Activated CD4-positive, alpha-beta T cell treated with anti-CD3 and anti-CD28 coated beads, Interleukin-2, amount 50 U/mL, for 1 hour (primary cell): ENCODE measurements at regions not wholly inside any gene's neighbourhood (a gene's known extent, or its start where the extent isn't known, plus 50 kb on each side); places are given as distances from the start of the nearest gene placed in this dataset.
A peak's percentile ranks its signal among the peaks of the same experiment; 100 is the strongest.
"Not testable (repeated sequence)": the region's sequence is repeated elsewhere in the genome, so short reads cannot be mapped to it uniquely, and the experiment has no call there.

Experiments
- DNase-seq: peaks from one replicate; pipeline ENCODE4 v3.0.0-alpha.2; 2020

DNA sequence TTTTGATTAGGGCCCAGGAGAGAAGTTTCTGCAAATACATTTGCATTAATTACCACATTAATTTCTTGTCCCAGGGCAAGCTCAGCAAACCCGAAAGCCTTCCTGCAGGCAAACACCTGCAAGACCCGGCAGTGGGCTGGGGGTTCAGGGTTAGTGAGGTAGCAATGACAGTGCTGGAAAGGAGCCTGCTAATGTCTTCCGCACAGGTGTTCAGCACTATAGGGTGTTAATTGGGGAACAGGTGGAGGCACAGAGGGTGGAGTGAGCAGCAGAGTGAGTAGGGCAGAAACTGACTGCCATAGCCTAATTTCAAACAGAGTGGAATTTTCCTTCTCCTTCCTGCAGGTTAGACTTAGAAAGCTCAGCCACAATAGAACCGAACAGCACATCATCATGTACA, 50.9 kb upstream of the UBASH3B start:
- no peak for DNase-seq

DNA sequence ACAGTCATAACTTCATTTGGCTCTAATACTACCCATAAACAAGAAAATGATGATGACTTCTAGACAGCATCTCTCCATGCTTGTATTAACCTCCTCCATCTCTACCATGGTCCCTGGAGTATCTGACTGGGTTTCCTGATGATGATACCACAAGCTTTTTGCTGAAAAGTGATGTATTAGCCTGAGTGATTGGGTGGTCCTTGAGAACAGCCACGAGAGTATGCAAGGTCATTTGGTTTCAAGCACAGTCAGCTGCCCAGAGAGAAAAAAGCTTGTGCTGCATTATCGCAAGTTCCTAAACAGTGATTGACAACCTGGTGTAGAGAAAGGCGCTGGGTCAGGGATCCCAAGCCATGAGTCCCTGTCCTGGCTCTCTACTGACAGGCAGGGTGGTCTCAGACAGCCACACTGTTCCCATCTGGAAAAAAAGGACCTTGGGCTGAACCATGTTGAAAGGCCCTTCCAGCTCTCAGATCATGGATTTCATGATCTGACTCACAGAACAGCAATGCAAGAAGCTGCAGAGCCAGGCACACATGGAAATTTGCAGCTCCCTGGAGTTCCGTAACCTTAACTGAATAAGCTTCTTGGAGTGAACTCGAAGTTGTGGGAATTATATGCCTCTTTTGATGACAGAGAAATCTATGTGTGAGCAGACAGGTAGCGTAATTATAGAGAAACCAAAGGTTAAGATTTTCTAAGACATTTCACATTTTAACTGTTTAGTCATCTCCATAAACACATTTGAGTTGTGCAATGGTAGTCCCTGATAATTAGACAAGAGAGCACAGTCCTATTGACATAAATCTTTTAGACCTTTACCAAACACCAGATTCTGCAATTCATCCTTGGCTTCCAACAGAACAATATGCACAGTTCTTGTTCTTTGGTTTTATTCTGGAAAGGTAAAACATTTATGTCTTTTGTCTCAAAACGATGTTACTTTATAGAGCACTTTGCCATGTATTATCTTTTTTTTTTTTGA, 54.1 kb upstream of the UBASH3B start:
- no peak for DNase-seq

DNA sequence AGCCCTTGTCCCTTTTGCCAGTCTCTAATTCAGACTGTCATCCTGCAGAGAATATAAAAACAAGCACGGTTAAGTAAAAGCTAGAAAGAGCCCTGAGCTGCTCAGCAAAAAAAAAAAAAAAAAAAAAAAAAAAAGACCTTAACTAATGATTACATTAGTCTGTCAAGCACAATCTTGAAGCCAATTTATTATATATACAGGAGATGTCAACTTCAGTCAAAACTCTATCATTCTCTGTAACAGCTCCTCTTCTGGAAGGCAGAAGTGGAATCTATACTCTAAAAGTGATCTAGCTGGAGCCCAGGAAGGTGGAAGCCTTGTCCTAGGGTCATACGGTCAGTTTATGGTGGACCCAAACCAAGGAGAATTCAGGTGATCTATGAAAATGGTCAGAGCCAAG, 55.2 kb upstream of the UBASH3B start:
- DNase-seq: no peak

DNA sequence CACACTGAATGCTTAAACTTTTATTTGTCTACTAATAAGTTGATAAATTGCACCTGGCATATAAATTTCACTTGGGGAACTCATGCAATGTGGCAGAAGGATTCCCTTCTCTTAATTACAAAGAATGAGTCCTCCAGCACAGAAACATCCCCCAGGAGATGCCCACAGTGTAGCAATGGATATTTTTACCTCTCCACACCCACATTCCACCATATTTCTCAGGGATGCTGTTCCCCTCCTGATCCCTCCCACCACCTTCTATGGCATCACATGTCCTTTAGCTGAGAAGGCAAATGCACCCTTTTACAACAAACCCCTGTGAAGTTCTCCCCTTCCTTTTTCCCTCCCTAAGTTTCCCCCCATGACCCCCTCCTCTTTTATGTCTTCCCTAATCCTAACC, 56.1 kb upstream of the UBASH3B start:
- no peak for DNase-seq

DNA sequence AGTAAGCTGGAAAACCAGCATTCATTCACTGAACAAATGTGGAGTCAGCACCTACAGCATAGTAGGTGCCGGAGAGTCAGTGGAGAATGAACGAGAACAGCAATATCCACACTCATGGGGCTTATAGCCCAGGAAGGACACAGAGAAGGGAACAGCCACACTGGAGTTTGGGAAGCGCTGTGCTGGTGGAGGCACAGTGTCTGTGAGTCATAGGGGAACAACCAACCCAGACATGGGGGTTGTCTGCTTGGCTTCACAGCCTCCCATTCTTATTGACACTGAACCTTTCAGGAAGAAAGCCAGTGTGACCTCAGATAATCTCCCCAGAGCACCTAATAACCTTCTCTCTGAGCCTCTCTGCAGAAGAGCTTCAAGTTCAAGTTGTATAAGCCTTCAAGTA, 56.6 kb upstream of the UBASH3B start:
- DNase-seq: no peak

DNA sequence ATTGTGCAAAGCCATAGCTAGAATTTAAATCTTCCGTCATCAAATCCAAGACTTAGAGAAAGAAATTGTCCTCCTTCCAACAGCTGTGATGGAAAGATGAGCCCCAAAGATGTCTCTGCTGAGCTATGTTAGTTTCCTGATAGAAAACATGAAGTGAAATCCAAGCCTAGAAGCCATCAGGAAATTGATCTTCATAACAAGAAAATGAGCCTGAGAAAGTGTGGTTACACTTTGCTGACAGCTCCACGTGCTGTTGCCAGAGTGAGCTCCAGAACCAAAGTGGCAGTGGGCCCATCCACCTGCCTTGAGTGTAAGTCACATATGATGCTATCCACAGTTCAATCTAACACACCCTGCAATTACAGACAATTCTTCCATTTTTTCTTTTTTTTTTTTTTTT, 58.0 kb upstream of the UBASH3B start:
- no peak for DNase-seq

DNA sequence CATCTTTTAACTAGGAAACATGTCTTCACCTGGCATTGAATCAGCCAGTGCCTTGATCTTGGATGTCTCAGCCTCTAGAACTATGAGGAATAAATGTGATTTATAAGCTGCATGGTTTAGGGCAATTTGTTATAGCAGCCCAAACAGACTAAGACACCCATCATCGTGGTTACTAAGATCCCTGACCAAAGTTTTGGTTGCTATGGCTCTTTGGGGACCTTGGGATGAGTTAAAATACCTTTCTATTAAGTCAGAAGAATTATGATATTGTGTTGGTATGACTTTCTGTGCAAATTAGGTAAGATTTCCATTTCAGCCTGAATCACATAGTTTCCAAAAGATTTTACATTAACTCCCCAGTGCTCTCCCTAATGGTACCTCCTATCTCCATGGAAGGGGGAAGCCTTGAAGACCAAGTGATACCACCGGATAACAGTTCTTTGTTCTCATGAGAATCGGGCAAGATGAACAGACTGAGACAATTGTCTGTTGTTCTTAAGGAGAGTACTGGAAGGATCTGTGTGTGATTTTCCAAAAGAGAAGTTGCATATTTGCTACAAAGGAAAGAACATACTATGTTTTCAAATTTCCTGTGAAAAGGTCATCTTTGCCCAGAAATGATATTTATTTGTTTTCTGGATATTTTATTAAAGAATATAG, 60.4 kb upstream of the UBASH3B start:
- no peak for DNase-seq

DNA sequence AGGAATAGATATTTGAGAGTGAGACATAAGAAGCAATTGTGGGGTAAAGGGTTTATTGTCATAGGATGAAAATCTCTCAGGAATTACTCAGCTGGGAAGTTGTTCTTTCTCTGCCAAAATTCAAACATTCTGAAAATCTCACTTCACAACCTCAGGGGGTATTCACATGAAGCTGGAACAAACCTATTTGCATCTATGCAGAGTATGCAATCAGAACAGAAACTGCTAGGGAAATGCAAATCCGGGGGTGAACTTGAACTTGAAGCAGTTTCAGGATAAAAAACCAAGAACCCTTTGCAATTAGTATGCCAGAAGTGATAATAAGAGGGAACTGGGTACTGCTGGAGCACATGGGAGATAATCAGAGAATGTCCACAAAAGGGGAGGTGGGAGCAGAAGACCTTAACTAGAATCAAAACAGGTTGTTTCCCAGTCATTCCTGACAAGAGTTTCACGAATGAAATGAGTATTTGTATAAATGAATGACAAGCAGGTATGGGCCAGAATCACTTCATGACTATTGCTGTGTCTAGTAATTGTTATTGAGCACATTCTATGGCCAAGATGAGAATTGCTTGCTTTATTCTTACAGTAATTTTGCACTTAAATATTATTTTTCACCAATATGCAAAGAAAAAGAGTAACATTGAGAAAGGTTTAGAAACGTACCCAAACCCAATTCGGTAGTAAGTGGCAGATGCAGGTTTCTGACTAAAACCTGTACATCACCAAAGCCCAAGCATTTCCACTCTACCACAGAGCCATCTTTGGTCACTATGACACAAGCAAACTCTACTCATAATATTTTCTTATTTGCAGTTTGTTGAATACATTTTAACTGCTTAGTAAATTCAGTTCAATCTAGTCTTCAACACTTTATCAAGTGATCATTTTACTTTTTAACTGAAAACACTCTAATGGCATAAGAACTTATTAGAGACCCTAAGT, 61.8 kb upstream of the UBASH3B start:
- no peak for DNase-seq

DNA sequence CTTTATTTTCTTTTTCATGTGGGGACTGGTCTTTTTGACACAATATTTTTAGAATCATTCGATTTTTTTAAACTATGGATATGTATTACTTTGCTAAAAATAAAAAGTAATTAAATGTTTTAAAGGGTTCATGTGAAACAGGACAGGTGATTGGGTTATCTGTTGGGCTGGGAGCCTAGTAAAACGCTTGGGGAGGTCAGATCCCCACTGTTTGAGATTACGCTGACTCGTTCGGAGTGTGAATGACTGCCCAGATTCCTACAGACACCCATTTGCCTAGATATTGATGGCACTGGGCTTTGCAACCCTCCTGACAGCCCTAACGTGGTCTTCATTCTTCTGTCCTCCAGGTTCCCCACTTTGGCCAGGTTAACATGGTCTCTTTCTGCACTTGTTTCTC, 62.9 kb upstream of the UBASH3B start:
- DNase-seq: no peak

DNA sequence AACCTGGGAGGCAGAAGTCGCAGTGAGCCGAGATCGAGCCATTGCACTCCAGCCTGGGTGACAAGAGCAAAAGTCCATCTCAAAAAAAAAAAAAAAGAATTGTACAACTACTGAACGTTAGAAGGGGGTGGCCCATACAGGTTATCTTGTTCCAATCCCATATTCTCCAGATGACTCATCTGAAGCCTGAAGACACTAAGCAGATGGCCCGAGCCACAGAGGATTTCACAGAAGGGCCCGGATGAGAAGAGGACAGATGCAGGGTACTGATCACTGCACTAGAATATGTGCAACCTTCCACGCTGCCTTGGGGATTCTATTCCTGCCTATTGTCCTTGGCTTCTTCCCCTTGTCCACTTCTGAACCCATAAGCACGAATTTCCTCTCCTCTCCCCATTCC, 70.9 kb upstream of the UBASH3B start:
- DNase-seq: no peak

DNA sequence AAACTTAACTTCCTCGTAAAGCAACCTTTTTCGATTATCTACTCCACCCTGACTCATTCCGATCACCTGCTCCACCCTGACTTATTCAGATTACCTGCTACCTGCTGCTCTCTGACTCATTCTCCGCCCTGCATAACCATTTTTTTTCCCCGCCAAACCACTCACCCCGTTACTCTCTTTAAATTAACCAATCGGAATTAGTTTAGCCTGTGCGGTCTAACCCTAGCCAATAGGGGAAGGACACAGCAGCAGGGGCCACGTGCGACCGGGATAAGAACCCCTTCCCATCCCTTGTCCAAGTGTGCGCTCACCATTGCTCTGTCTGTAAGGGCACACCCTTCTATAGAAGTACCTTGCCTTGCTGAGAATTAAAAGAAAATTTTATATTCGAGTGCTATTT, 75.5 kb upstream of the UBASH3B start:
- not testable (repeated sequence) for DNase-seq

DNA sequence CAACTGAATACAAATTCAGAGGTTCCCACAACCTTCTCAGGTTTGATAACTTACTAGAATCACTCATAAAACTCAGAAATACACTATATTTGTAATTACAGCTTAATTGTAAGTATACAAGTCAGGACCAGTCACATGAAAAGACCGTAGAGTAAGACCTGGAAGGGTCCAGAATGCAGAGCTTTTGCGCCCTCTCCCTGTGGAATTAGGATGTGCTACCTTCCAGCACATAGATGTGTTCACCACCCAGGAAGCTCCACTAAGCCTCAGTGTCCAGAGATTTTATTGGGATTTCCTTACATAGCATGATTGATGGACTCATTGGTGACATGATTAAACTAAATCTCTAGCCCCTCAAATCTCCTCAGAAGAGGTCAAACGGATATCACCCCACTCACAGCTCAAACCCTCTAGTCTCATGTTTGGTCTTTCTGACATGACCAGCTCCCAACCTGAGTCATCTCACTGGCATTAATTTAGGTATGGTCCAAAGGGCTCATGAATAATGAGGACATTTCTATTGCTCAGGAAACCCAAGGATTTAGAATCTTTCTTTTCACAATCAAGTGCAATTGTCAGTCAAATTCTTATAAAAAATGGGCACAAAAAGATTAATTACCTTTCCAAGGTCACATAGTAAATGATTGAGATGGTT, 77.2 kb upstream of the UBASH3B start:
- DNase-seq: no peak

DNA sequence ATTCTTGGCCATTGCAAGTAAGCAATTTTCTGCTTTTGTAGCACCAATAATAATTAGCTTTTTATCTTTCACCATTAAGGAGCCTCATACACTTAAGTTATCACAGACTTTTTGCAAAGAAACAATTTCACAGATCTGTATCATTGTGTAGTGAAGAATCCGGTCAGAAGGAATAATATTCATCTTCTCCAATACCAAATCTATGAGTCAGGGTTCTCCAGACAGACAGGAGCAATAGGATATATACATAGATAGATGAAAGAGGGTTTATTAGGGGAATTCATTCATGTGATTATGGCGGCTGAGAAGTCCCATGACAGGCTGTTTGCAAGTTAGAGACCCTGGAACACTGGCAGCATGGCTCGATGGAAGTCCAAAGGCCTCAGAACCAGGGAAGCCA, 82.9 kb upstream of the UBASH3B start:
- no peak for DNase-seq

DNA sequence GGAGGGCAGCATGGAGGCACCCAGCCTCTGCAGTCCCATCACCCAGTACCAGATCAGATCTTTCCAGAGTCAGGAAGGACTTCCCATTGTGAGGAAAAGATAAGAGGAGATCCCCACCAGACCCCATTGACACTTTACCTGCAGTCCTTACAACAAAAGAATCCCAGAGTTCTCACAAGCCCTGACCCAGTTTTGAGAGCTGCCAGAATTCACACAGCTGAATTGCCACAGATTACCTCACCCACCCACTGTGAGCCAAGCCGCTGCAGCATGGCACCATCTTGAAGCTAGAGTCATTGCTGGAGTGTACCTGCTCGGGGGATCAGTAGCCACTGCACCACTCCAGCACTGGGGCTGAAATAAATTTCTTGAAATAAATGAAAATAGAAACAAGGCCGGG, 91.8 kb upstream of the UBASH3B start:
- DNase-seq: no peak

DNA sequence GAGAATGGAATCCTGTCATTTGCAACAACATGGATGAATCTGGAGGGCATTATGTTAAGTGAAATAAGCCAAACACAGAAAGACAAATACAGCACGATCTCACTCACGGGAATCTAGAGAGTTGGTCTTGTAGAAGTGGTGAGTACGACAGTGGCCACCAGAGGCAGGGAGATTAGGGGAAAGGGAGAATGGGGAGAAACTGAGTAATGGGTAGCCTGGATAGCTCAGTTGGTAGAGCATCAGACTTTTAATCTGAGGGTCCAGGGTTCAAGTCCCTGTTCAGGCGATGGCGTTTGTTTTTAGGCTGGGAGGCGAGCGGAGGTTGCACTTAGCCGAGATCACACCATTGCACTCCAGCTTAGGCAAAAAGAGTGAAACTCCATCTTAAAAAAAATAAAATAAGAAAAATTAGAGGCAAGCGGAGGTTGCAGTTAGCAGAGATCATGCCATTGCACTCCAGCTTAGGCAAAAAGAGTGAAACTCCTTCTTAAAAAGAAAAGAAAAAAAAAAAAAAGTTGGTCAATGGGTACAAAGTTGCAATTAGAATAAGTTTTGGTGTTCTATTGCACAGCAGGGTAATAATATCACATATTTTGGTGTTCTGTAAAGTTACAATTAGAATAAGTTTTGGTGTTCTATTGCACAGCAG, 95.7 kb upstream of the UBASH3B start:
- no peak for DNase-seq

DNA sequence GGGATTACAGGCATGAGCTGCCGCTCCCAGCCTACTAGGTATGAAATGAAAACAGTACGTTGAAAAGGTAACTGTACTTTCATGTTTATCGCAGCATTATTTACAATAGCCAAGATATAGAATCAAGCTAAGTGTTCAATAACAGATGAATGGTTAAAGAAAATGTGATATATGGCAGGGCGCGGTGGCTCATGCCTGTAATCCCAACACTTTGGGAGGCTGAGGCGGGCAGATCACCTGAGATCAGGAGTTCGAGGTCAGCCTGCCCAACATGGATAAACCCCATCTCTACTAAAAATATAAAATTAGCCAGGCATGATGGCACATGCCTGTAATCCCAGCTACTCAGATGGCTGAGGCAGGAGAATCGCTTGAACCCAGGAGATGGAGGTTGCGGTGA, 96.3 kb upstream of the UBASH3B start:
- DNase-seq: not testable (repeated sequence)

DNA sequence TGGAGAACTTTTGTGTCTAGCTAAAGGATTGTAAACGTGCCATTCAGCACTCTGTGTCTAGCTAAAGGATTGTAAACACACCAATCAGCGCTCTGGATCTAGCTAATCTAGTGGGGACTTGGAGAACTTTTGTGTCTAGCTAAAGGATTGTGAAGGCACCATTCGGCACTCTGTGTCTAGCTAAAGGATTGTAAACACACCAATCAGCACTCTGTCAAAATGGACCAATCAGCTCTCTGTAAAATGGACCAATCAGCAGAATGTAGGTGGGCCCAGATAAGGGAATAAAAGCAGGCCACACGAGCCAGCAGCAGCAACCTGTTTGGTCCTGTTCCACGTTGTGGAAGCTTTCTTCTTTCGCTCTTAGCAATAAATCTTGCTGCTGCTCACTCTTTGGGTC, 98.4 kb upstream of the UBASH3B start:
- not testable (repeated sequence) for DNase-seq

DNA sequence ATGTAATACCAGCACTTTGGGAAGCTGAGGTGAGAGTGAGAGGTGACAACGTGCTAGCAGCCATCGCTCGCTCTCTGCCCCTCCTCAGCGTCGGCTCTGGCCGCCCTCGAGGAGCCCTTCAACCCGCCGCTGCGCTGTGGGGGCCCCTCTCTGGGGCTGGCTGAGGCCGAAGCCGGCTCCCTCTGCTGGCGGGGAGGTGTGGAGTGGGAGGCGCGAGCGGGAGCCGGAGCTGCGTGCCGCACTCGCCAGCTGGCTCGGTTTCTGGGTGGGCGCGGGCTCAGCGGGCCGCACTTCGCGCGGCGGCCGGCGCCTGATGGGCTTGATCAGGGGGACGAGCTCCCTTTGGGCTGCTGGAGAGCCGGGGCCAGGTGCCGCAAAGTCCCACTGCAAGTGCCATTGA, 98.9 kb upstream of the UBASH3B start:
- DNase-seq: peak; percentile 12

DNA sequence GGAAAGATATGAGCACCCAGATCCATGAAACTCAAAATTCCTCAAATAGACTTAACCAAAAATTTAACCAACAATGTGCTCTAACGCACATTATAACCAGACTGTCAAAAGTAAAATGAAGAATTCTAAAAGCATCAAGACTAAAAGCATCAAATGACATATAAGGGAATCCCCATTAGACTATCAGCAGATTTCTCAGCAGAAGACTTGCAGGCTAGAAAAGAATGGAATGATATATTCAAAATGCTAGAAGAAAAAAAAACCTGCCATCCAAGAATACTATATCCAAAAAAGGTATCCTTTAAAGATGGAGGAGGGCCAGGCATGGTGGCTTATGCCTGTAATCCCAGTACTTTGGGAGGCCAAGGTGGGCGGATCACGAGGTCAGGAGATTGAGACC, 117.5 kb upstream of the UBASH3B start:
- no peak for DNase-seq

DNA sequence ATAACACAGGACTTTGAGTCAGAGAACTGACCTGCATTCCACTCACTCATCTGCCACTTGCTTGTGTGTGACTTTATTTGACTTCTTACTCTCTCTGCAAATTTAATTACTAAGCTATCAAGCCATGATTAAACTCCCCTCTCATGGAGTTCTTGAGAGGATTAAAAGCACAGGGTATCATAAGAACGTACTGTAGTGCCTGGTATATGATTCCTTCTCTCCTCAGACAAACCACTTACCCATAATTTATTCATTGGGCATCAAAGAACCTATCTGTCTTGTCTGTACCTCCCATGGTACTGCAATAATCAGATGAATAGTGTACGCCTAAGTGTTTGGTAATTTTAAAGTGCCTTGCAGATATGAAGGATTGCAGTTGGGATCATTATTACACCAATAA, 130.6 kb upstream of the UBASH3B start:
- no peak for DNase-seq

DNA sequence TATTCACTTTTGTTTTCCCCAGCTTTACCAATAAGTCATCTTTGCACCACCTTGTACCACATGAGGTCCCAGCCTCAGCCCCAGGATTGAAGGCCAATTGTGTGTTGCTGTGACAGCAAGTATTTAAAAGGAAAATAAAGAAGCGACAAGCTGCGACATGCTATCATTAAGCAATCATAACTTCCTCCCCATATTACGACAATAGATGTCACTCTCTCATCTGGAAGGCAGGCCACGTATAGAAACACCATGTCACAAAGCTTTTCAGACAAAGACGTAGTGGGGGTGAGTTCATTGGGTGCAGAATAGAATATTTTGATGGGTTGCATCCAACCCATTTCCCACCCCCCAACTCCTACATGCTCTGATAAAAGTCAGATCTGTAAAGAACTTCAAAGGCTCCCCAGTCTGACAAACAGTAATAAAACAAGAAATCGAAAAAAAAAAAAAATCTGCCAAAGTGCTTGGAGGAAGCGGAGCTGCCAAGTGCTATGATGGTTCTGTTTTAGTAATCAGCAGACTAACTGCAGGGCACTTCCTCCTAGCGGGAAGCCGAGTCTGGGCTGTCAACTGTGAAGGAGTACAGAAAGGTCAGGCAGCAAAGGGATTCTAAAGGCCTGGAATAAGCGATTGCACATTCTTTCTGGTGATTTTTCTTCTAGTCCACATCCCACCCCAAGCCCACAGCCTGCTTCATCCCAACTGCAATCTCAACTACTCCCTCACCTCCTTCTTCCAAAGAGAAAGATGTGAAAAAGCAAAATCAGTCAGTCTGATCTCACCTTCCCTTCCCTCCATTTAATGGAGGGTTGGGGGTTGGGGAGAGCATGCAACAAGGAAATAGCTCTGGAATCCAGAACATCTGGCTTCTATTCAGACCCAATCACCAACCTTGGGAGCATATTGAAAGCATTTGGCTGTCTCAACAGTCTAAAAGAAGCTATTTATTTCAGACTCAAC, 131.4 kb upstream of the UBASH3B start:
- DNase-seq: no peak
